ENCODE measurements at regions not wholly inside any gene's neighbourhood (a gene's known extent, or its start where the extent isn't known, plus 50 kb on each side); places are given as distances from the start of the nearest gene placed in this dataset.

DNA sequence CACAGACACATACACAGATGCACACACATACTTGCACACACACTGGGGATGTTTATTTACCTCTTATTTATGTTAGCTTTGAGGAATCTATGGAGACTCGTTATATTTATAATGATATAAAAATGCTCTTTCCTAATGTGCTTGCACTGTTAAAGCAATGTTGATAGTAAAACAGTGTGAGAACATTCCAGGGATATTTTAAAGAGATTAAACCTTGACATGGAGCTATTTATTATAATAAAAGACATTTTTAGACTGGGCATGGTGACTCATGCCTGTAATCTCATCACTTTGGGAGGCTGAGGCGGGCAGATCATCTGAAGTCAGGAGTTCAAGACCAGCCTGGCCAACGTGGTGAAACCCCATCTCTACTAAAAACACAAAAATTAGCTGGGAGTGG lies 557.3 kb upstream of the ZNF804A start:
- CTCF ChIA-PET (ENCODE audit: low intra/inter-chr PET ratio) = no interaction called here
- in situ Hi-C loops (cut with MboI) (no loop called here), intact Hi-C loops (cut with micrococcal nuclease) (no loop called here)
- Histone ChIP-seq H3K9ac (ENCODE audit: insufficient read depth in 1 of 2, low read depth in 2 of 2, low read length in 2 of 2) (no peak overlapping the region), H3K9me1 (ENCODE audit: control insufficient read depth, insufficient read depth, low read length) (no peaks in the 10 kb centered on the region), H3K4me3 (no peak overlapping the region), H3K4me1 (replicated peaks in 1 of 2; ENCODE audit: control insufficient read depth in 2 of 2, insufficient read depth in 2 of 2, low read length in 2 of 2) (no peaks in the 10 kb centered on the region), H3K9me3 (replicated peaks; ENCODE audit: control insufficient read depth, insufficient read depth, low read depth, low read length) (no peaks in the 10 kb centered on the region; the same call in none of the 2 replicates), H3K79me2 (ENCODE audit: control insufficient read depth, insufficient read depth, low read length) (no peaks in the 10 kb centered on the region), H4K20me1 (replicated peaks; ENCODE audit: control insufficient read depth, insufficient read depth, low read length) (no peaks in the 10 kb centered on the region), H3K27me3 (ENCODE audit: control insufficient read depth in 2 of 2, insufficient read depth in 2 of 2, low read length in 2 of 2) (no peaks in the 10 kb centered on the region), H3K4me2 (ENCODE audit: insufficient read depth, low read length) (no peak overlapping the region), H3K27ac (ENCODE audit: extremely low read depth, low read depth, low read length) (no peak overlapping the region), H3K36me3 (ENCODE audit: control insufficient read depth, insufficient read depth, low read length) (no peaks in the 10 kb centered on the region), H2AFZ (ENCODE audit: low read depth, low read length) (no peak overlapping the region)
- FAIRE-seq (no peak), ATAC-seq (no peak), DNase-seq (ENCODE audit: extremely low read depth in 1 of 4, low spot score in 3 of 4) (no peak)
- POLR2A ChIA-PET = no interaction called here
- no TSS peak for BruUV-seq (replicated peaks)
- 0% methylated on average over 3 of the region's 3 CpGs for WGBS (ENCODE audit: insufficient coverage, low coverage, missing lambda C conversion rate)
- TF ChIP-seq ZC3H11A (IDR thresholded peaks at IDR 0.05; ENCODE audit: low read depth, low read length) (no peak), ZKSCAN3 (CRISPR knock-in tag; IDR thresholded peaks at IDR 0.05) (no peak), HDGF (IDR thresholded peaks at IDR 0.05) (no peak), ZNF239 (CRISPR knock-in tag; IDR thresholded peaks at IDR 0.05) (no peak), KLF16 (IDR thresholded peaks at IDR 0.05) (no peak), TBL1XR1 (IDR thresholded peaks at IDR 0.05; ENCODE audit: low read length in 2 of 2) (no peak), BMI1 (IDR thresholded peaks at IDR 0.05; ENCODE audit: low read length) (no peak), LEF1 (IDR thresholded peaks at IDR 0.05) (no peak), MTA3 (IDR thresholded peaks at IDR 0.05; ENCODE audit: borderline replicate concordance) (no peak)
- TF ChIP-seq, protein P1, sequence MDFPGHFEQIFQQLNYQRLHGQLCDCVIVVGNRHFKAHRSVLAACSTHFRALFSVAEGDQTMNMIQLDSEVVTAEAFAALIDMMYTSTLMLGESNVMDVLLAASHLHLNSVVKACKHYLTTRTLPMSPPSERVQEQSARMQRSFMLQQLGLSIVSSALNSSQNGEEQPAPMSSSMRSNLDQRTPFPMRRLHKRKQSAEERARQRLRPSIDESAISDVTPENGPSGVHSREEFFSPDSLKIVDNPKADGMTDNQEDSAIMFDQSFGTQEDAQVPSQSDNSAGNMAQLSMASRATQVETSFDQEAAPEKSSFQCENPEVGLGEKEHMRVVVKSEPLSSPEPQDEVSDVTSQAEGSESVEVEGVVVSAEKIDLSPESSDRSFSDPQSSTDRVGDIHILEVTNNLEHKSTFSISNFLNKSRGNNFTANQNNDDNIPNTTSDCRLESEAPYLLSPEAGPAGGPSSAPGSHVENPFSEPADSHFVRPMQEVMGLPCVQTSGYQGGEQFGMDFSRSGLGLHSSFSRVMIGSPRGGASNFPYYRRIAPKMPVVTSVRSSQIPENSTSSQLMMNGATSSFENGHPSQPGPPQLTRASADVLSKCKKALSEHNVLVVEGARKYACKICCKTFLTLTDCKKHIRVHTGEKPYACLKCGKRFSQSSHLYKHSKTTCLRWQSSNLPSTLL (IDR thresholded peaks at IDR 0.05) = no peak
- TF ChIP-seq, protein P2, sequence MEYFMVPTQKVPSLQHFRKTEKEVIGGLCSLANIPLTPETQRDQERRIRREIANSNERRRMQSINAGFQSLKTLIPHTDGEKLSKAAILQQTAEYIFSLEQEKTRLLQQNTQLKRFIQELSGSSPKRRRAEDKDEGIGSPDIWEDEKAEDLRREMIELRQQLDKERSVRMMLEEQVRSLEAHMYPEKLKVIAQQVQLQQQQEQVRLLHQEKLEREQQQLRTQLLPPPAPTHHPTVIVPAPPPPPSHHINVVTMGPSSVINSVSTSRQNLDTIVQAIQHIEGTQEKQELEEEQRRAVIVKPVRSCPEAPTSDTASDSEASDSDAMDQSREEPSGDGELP (CRISPR knock-in tag; IDR thresholded peaks at IDR 0.05; ENCODE audit: borderline replicate concordance) = no peak
